ENCODE measurements at regions not wholly inside any gene's neighbourhood (a gene's known extent, or its start where the extent isn't known, plus 50 kb on each side); places are given as distances from the start of the nearest gene placed in this dataset.
A peak's percentile ranks its signal among the peaks of the same experiment; 100 is the strongest.
"Not testable (repeated sequence)": the region's sequence is repeated elsewhere in the genome, so short reads cannot be mapped to it uniquely, and the experiment has no call there.

- Histone ChIP-seq H3K36me3 (no peaks in the 10 kb centered on the region), H3K9me3 (replicated peaks) (no peaks in the 10 kb centered on the region), H3K27me3 (replicated peaks) (no peaks in the 10 kb centered on the region), H3K27ac (no peak overlapping the region), H3K4me3 (no peak overlapping the region), H3K4me1 (replicated peaks) (no peaks in the 10 kb centered on the region)
- DNase-seq (ENCODE audit: low read depth in 1 of 2, low spot score in 2 of 2): no peak
Observed at GRCh38 chr7:66466081-66466600, 162.5 kb upstream of the KCTD7 start.

DNA sequence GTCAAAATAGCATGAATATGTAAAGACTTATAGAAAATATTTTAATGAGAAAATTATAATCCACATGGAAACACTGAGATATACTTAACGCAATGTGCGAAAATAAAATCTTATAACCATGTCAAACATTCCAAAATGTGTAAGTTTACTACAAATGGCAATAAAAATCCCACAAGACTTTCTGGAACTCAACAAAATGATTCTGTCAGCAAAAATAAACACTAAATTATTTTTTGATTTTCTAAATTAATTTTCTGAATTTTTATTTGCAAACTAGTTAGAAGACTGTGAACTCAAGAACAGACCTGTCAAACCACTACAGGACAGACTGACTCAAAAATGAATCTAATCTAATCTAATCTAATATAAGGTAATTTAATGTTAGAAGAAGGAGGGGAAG, 160.8 kb upstream of the KCTD7 start:
- Histone ChIP-seq H3K4me3 (no peak overlapping the region), H3K36me3 (no peaks in the 10 kb centered on the region), H3K9me3 (replicated peaks) (no peaks in the 10 kb centered on the region), H3K4me1 (replicated peaks) (no peaks in the 10 kb centered on the region), H3K27ac (no peak overlapping the region), H3K27me3 (replicated peaks) (no peaks in the 10 kb centered on the region)
- no peak for DNase-seq (ENCODE audit: low read depth in 1 of 2, low spot score in 2 of 2)

GRCh38 chr7:66473064-66473463, 155.6 kb upstream of the KCTD7 start:
- not testable (repeated sequence) for H3K36me3 ChIP-seq; DNase-seq (ENCODE audit: low read depth in 1 of 2, low spot score in 2 of 2); H3K4me3 ChIP-seq; H3K27ac ChIP-seq; H3K9me3 ChIP-seq (replicated peaks); H3K27me3 ChIP-seq (replicated peaks); H3K4me1 ChIP-seq (replicated peaks)

- Histone ChIP-seq H3K4me1 (replicated peaks) (no peaks in the 10 kb centered on the region), H3K36me3 (no peaks in the 10 kb centered on the region), H3K9me3 (replicated peaks) (no peaks in the 10 kb centered on the region), H3K27me3 (replicated peaks) (no peaks in the 10 kb centered on the region), H3K4me3 (no peak overlapping the region), H3K27ac (no peak overlapping the region)
- DNase-seq (ENCODE audit: low read depth in 1 of 2, low spot score in 2 of 2): no peak
Observed at GRCh38 chr7:66474441-66474840, 154.2 kb upstream of the KCTD7 start.

- H3K9me3 ChIP-seq (replicated peaks); H3K4me3 ChIP-seq; H3K27me3 ChIP-seq (replicated peaks); H3K4me1 ChIP-seq (replicated peaks); H3K36me3 ChIP-seq; DNase-seq (ENCODE audit: low read depth in 1 of 2, low spot score in 2 of 2); H3K27ac ChIP-seq: not testable (repeated sequence)
Observed at GRCh38 chr7:66476056-66476455, 152.6 kb upstream of the KCTD7 start.

- not testable (repeated sequence) for DNase-seq (ENCODE audit: low read depth in 1 of 2, low spot score in 2 of 2); H3K4me1 ChIP-seq (replicated peaks); H3K27ac ChIP-seq; H3K9me3 ChIP-seq (replicated peaks); H3K4me3 ChIP-seq; H3K36me3 ChIP-seq; H3K27me3 ChIP-seq (replicated peaks)
Observed at GRCh38 chr7:66477822-66478397, 150.8 kb upstream of the KCTD7 start.

DNA sequence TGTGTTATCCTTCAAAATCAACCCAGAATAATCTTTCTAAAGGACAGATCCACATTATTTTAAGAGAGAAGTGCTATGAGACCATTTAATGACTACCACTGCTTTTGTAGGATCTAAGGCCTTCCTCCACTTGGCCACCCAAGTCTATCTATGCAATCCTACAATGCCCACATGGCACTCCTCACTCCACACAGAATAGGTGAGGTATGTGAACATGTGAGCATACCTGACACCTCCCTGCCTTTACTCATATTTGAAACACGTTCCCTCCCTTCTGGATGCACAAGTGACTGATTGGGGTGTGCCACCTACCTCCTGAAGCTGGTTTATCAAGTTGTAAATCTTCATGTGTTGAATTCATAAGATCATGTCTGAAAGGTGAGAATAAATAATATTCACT, 147.5 kb upstream of the KCTD7 start:
- not testable (repeated sequence) for H3K27ac ChIP-seq; H3K36me3 ChIP-seq; H3K27me3 ChIP-seq (replicated peaks); DNase-seq (ENCODE audit: low read depth in 1 of 2, low spot score in 2 of 2); H3K4me3 ChIP-seq; H3K9me3 ChIP-seq (replicated peaks); H3K4me1 ChIP-seq (replicated peaks)

DNA sequence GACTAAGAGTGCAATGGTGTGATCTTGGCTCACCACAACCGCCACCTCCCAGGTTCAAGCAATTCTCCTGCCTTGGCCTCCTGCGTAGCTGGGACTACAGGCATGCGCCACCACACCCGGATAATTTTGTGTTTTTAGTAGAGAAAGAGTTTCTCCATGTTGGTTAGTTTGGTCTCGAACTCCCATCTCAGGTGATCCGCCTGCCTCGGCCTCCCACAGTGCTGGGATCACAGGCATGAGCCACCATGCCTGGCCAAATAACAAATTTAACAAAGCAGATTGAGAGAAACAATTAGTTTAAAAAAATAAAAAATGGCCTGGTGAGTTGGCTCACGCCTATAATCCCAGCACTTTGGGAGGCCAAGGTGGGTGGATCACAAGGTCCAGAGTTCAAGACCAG, 139.6 kb upstream of the KCTD7 start:
- H3K36me3 ChIP-seq, H3K4me3 ChIP-seq: not testable (repeated sequence)

GRCh38 chr7:66489741-66490140, 138.9 kb upstream of the KCTD7 start:
- not testable (repeated sequence) for DNase-seq (ENCODE audit: low read depth in 1 of 2, low spot score in 2 of 2)

More for the DNA sequence above, 139.6 kb upstream of the KCTD7 start:
- not testable (repeated sequence) for H3K27me3 ChIP-seq (replicated peaks); H3K9me3 ChIP-seq (replicated peaks); H3K4me1 ChIP-seq (replicated peaks); H3K27ac ChIP-seq; DNase-seq (ENCODE audit: low read depth in 1 of 2, low spot score in 2 of 2)

DNA sequence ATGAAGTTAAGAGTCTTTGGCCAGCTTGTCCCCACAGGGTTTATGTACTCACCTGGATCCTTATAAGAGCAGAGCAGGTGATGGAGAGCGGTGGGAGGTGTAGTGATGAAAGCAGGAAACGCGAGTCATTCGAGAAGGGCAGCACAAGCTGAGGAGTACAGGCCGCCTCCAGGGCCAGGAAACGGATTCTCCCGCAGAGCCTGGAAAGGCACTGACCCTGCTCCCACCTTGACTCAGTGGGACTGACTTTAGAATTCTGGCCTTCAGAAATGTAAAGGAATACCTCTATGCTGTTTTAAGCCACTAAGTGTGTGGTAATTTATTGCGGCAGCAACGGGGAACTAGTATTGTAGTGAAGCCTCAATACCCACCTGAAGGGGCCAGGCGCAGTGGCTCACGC, 137.7 kb upstream of the KCTD7 start:
- not testable (repeated sequence) for H3K4me3 ChIP-seq; H3K27ac ChIP-seq; H3K4me1 ChIP-seq (replicated peaks); H3K9me3 ChIP-seq (replicated peaks); H3K36me3 ChIP-seq; H3K27me3 ChIP-seq (replicated peaks)
- DNase-seq (ENCODE audit: low read depth in 1 of 2, low spot score in 2 of 2): peak in 1 of 2 experiments; percentile 13

More at GRCh38 chr7:66489741-66490140, 138.9 kb upstream of the KCTD7 start:
- H3K27ac ChIP-seq; H3K4me1 ChIP-seq (replicated peaks); H3K27me3 ChIP-seq (replicated peaks); H3K36me3 ChIP-seq; H3K4me3 ChIP-seq; H3K9me3 ChIP-seq (replicated peaks): not testable (repeated sequence)

- H3K27ac ChIP-seq; H3K4me1 ChIP-seq (replicated peaks); H3K27me3 ChIP-seq (replicated peaks); H3K4me3 ChIP-seq; H3K36me3 ChIP-seq; H3K9me3 ChIP-seq (replicated peaks): not testable (repeated sequence)
- peak in 1 of 2 experiments; percentile 32 for DNase-seq (ENCODE audit: low read depth in 1 of 2, low spot score in 2 of 2)
Observed at GRCh38 chr7:66492405-66492804, 136.3 kb upstream of the KCTD7 start.

- Histone ChIP-seq H3K27ac (peak overlapping the region; percentile 78), H3K27me3 (replicated peaks) (no peaks in the 10 kb centered on the region), H3K36me3 (no peaks in the 10 kb centered on the region), H3K4me1 (replicated peaks) (peaks cover 7% of the 10 kb centered on the region; the same call in 1 of the 2 replicates), H3K4me3 (peak overlapping the region; percentile 50), H3K9me3 (replicated peaks) (no peaks in the 10 kb centered on the region)
- DNase-seq (ENCODE audit: low read depth in 1 of 2, low spot score in 2 of 2): peak; percentile 97 to 98
Observed at GRCh38 chr7:66493235-66494205, 135.2 kb upstream of the KCTD7 start.

GRCh38 chr7:66497346-66497745, 131.3 kb upstream of the KCTD7 start:
- Histone ChIP-seq H3K27me3 (replicated peaks) (no peaks in the 10 kb centered on the region), H3K4me3 (no peak overlapping the region), H3K4me1 (replicated peaks) (peaks cover 7% of the 10 kb centered on the region; the same call in 1 of the 2 replicates), H3K27ac (no peak overlapping the region), H3K36me3 (no peaks in the 10 kb centered on the region), H3K9me3 (replicated peaks) (no peaks in the 10 kb centered on the region)
- DNase-seq (ENCODE audit: low read depth in 1 of 2, low spot score in 2 of 2): no peak

DNA sequence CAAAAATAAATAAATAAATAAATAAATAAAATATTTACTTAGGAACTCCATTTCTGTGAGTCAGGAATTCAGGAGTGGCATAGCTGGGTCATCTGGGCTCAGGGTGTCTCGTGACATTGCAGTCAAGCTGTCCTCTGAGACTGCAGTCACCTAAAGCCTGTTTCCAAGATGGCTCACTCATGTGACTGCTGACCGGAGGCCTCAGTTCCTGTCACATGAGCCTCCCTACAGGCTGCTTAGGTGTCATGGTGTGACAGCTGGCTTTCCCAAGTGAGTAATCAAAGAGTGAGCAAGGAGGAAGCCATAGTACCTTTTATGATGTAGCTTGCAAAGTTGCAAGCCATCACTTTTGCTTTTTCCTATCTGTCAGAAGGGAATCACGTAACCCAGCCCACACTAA, 128.6 kb upstream of the KCTD7 start:
- DNase-seq (ENCODE audit: low read depth in 1 of 2, low spot score in 2 of 2): no peak
- Histone ChIP-seq H3K27me3 (replicated peaks) (no peaks in the 10 kb centered on the region), H3K9me3 (replicated peaks) (no peaks in the 10 kb centered on the region), H3K4me3 (no peak overlapping the region), H3K27ac (no peak overlapping the region), H3K36me3 (no peaks in the 10 kb centered on the region), H3K4me1 (replicated peaks) (no peaks in the 10 kb centered on the region)

Data from SJSA1 (cell line).